Hepatocyte (in vitro differentiated cells): ENCODE measurements at regions not wholly inside any gene's neighbourhood (a gene's known extent, or its start where the extent isn't known, plus 50 kb on each side); places are given as distances from the start of the nearest gene placed in this dataset.

ENCODE experiments used
- CTCF ChIP-seq: fragments of 200-600 bp; sonication (generic); IDR thresholded peaks from 2 replicates; pipeline ENCODE4 v1.5.1; 2016; ENCODE audit warnings: antibody characterized with exemption, mild to moderate bottlenecking; ENCODE audit not compliant: poor library complexity
- EZH2 ChIP-seq: fragments of 200-600 bp; sonication (generic); IDR thresholded peaks from 2 replicates; pipeline ENCODE4 v1.6.1; 2016; ENCODE audit warnings: antibody characterized with exemption, mild to moderate bottlenecking, borderline replicate concordance

GRCh38 chr16:48025359-48025758, 130.4 kb downstream of the ABCC12 start:
- TF ChIP-seq CTCF: no peak
- no peak for TF ChIP-seq EZH2
